GM12891 (cell line): ENCODE measurements at regions not wholly inside any gene's neighbourhood (a gene's known extent, or its start where the extent isn't known, plus 50 kb on each side); places are given as distances from the start of the nearest gene placed in this dataset.

Source experiments
- POLR2A ChIP-seq: IDR thresholded peaks from 2 replicates; pipeline ENCODE4 v1.6.1; 2011; ENCODE audit warnings: low read depth, low read length, control low read depth
- POLR2AphosphoS5 ChIP-seq: IDR thresholded peaks from 2 replicates; pipeline ENCODE4 v1.6.1; 2011; ENCODE audit warnings: low read depth, low read length, control low read depth

- TF ChIP-seq POLR2AphosphoS5 (no peak), POLR2A (no peak)
Observed at GRCh38 chr5:164359260-164360255, 854.1 kb downstream of the MAT2B start.
